GM23338 (cell line): ENCODE measurements at regions not wholly inside any gene's neighbourhood (a gene's known extent, or its start where the extent isn't known, plus 50 kb on each side); places are given as distances from the start of the nearest gene placed in this dataset.

Source experiments
- ATAC-seq: fragments of 200-7000 bp; cut with Tn5 transposase; 3 replicates; pipeline ENCODE4 v1.9.1; 2020
- DNase-seq: peaks from one replicate; pipeline ENCODE4 v3.0.0-alpha.2; 2015; ENCODE audit warnings: low spot score
- H2AFZ ChIP-seq: fragments of 200-600 bp; sonication (generic); 2 replicates; pipeline ENCODE4 v1.8.0; 2016; ENCODE audit warnings: antibody characterized with exemption, mild to moderate bottlenecking, moderate library complexity
- H3F3A ChIP-seq: fragments of 200-600 bp; sonication (generic); replicated peaks from 2 replicates; pipeline ENCODE4 v1.8.0; 2017; ENCODE audit warnings: antibody characterized with exemption, mixed run types, low read depth
- H3K27ac ChIP-seq: fragments of 200-600 bp; sonication (generic); 2 replicates; pipeline ENCODE4 v1.6.1; 2016; ENCODE audit warnings: low read depth
- H3K27me3 ChIP-seq: fragments of 200-600 bp; sonication (generic); 2 replicates; pipeline ENCODE4 v1.8.0; 2016; ENCODE audit warnings: mild to moderate bottlenecking, mixed run types, moderate library complexity; ENCODE audit not compliant: insufficient read depth
- H3K36me3 ChIP-seq: fragments of 200-600 bp; sonication (generic); 2 replicates; pipeline ENCODE4 v1.8.0; 2016; ENCODE audit warnings: mild to moderate bottlenecking; ENCODE audit not compliant: insufficient read depth
- H3K4me1 ChIP-seq: fragments of 200-600 bp; sonication (generic); 2 replicates; pipeline ENCODE4 v1.8.0; 2016; ENCODE audit warnings: mild to moderate bottlenecking, moderate library complexity; ENCODE audit not compliant: insufficient read depth
- H3K4me2 ChIP-seq: fragments of 200-600 bp; sonication (generic); 2 replicates; pipeline ENCODE4 v1.7.1; 2017; ENCODE audit warnings: mixed run types
- H3K4me3 ChIP-seq: fragments of 200-600 bp; sonication (generic); 2 replicates; pipeline ENCODE4 v1.6.1; 2016; ENCODE audit warnings: mixed run types
- H3K79me2 ChIP-seq: fragments of 200-600 bp; sonication (generic); replicated peaks from 2 replicates; pipeline ENCODE4 v1.8.0; 2017; ENCODE audit warnings: mild to moderate bottlenecking; ENCODE audit not compliant: insufficient read depth
- H3K9me2 ChIP-seq: fragments of 200-600 bp; sonication (generic); 2 replicates; pipeline ENCODE4 v1.8.0; 2017; ENCODE audit not compliant: insufficient read depth
- H4K20me1 ChIP-seq: fragments of 200-600 bp; sonication (generic); replicated peaks from 2 replicates; pipeline ENCODE4 v1.8.0; 2017; ENCODE audit warnings: mild to moderate bottlenecking; ENCODE audit not compliant: insufficient read depth
- H3K27ac Mint-ChIP-seq: 2 replicates; pipeline ENCODE4 v1.8.0; 2020; ENCODE audit warnings: inconsistent platforms, mild to moderate bottlenecking, moderate library complexity, mixed read lengths
- H3K27me3 Mint-ChIP-seq: 3 replicates; pipeline ENCODE4 v1.8.0; 2022; ENCODE audit warnings: low read depth, mild to moderate bottlenecking, moderate library complexity, mixed read lengths, inconsistent platforms; ENCODE audit not compliant: insufficient read depth, poor library complexity
- H3K36me3 Mint-ChIP-seq: 3 replicates; pipeline ENCODE4 v1.8.0; 2021; ENCODE audit warnings: low read depth, mild to moderate bottlenecking, inconsistent platforms, moderate library complexity, mixed read lengths
- H3K4me1 Mint-ChIP-seq: 3 replicates; pipeline ENCODE4 v1.8.0; 2020; ENCODE audit warnings: mild to moderate bottlenecking, inconsistent platforms, mixed read lengths
- H3K4me3 Mint-ChIP-seq: 3 replicates; pipeline ENCODE4 v1.8.0; 2021; ENCODE audit warnings: moderate library complexity, mild to moderate bottlenecking, inconsistent platforms, mixed read lengths
- H3K9me3 Mint-ChIP-seq: 3 replicates; pipeline ENCODE4 v1.8.0; 2020; ENCODE audit warnings: moderate library complexity, mild to moderate bottlenecking, inconsistent platforms, mixed read lengths
- ETS1 ChIP-seq: IDR thresholded peaks from 2 replicates; pipeline ENCODE4 v1.6.1; 2016; ENCODE audit warnings: antibody characterized with exemption
- EZH2 ChIP-seq: fragments of 200-600 bp; sonication (generic); IDR thresholded peaks from one replicate; pipeline ENCODE4 v1.8.0; 2017; ENCODE audit warnings: antibody characterized with exemption, mild to moderate bottlenecking, low read depth; ENCODE audit not compliant: unreplicated experiment
- EZH2phosphoT487 ChIP-seq: fragments of 200-600 bp; sonication (generic); IDR thresholded peaks from one replicate; pipeline ENCODE4 v1.8.1; 2018; ENCODE audit warnings: antibody characterized with exemption; ENCODE audit not compliant: unreplicated experiment
- JUNB ChIP-seq: IDR thresholded peaks from one replicate; pipeline ENCODE4 v1.6.1; 2016; ENCODE audit warnings: antibody characterized with exemption; ENCODE audit not compliant: unreplicated experiment
- POLR2AphosphoS5 ChIP-seq: IDR thresholded peaks from 2 replicates; pipeline ENCODE4 v1.6.1; 2016; ENCODE audit warnings: antibody characterized with exemption, low read depth
- REST ChIP-seq: IDR thresholded peaks from one replicate; pipeline ENCODE4 v1.6.1; 2018; ENCODE audit warnings: antibody characterized with exemption; ENCODE audit not compliant: unreplicated experiment
- STAT1 ChIP-seq: IDR thresholded peaks from one replicate; pipeline ENCODE4 v1.6.1; 2016; ENCODE audit warnings: antibody characterized with exemption; ENCODE audit not compliant: unreplicated experiment
- ZNF114 ChIP-seq: fragments of 250-450 bp; sonication (Bioruptor Pico); IDR thresholded peaks from 2 replicates; pipeline ENCODE4 v1.5.0; 2020; ENCODE audit warnings: mild to moderate bottlenecking, moderate library complexity
- ZNF331 ChIP-seq: fragments of 250-450 bp; sonication (Bioruptor Pico); IDR thresholded peaks from 2 replicates; pipeline ENCODE4 v1.5.0; 2020; ENCODE audit warnings: low read depth, mild to moderate bottlenecking, moderate library complexity

GRCh38 chr6:140180306-140180705, 805.9 kb upstream of the CITED2 start:
- H3K27me3 Mint-ChIP-seq, result peaks cover 3% of the 10 kb centered on the region
- H3K9me2 ChIP-seq, result peaks cover 3% of the 10 kb centered on the region; the same call in 1 of the 2 replicates
- no peak overlapping the region for H3K4me3 Mint-ChIP-seq
- H3F3A ChIP-seq, result no peaks in the 10 kb centered on the region
- no peak overlapping the region for H3K4me2 ChIP-seq
- no peak for DNase-seq
- no peaks in the 10 kb centered on the region for H3K4me1 ChIP-seq
- H3K27ac Mint-ChIP-seq, result no peak overlapping the region
- peaks cover 9% of the 10 kb centered on the region for H3K9me3 Mint-ChIP-seq
- ATAC-seq, result no peak
- H3K36me3 ChIP-seq, result peaks cover under 1% of the 10 kb centered on the region; the same call in 1 of the 2 replicates
- H3K79me2 ChIP-seq, result no peaks in the 10 kb centered on the region
- peaks cover 11% of the 10 kb centered on the region for H3K36me3 Mint-ChIP-seq
- no peak overlapping the region for H2AFZ ChIP-seq
- no peak overlapping the region for H3K4me3 ChIP-seq
- H3K4me1 Mint-ChIP-seq, result no peaks in the 10 kb centered on the region
- TF ChIP-seq POLR2AphosphoS5, result no peak
- no peak for TF ChIP-seq ZNF114 (CRISPR knock-in tag)
- TF ChIP-seq REST, result no peak
- no peak for TF ChIP-seq EZH2phosphoT487
- no peak for TF ChIP-seq JUNB
- no peak for TF ChIP-seq ZNF331
- TF ChIP-seq ETS1, result no peak
- no peak for TF ChIP-seq EZH2
- no peak overlapping the region for H3K27ac ChIP-seq
- no peaks in the 10 kb centered on the region for H4K20me1 ChIP-seq
- H3K27me3 ChIP-seq, result no peaks in the 10 kb centered on the region

GRCh38 chr6:140178935-140179334, 804.5 kb upstream of the CITED2 start:
- ATAC-seq, result no peak
- TF ChIP-seq STAT1 (no peak), EZH2phosphoT487 (no peak)
- no peaks in the 10 kb centered on the region for H3K79me2 ChIP-seq
- H3K4me2 ChIP-seq, result no peak overlapping the region
- H3K4me1 ChIP-seq, result no peaks in the 10 kb centered on the region
- no peak overlapping the region for H3K4me3 ChIP-seq
- no peak overlapping the region for H3K4me3 Mint-ChIP-seq
- H3K36me3 Mint-ChIP-seq, result peaks cover 2% of the 10 kb centered on the region; the same call in 1 of the 3 replicates
- H3K27ac Mint-ChIP-seq, result no peak overlapping the region
- H3K36me3 ChIP-seq, result no peaks in the 10 kb centered on the region
- no peaks in the 10 kb centered on the region for H3K4me1 Mint-ChIP-seq
- H3K27me3 Mint-ChIP-seq, result no peaks in the 10 kb centered on the region
- no peaks in the 10 kb centered on the region for H4K20me1 ChIP-seq
- no peaks in the 10 kb centered on the region for H3K9me3 Mint-ChIP-seq
- H3K9me2 ChIP-seq, result no peaks in the 10 kb centered on the region
- no peak for DNase-seq
- H3K27ac ChIP-seq, result no peak overlapping the region
- H2AFZ ChIP-seq, result no peak overlapping the region
- no peaks in the 10 kb centered on the region for H3K27me3 ChIP-seq
- no peaks in the 10 kb centered on the region for H3F3A ChIP-seq
